ENCODE measurements at regions not wholly inside any gene's neighbourhood (a gene's known extent, or its start where the extent isn't known, plus 50 kb on each side); places are given as distances from the start of the nearest gene placed in this dataset.

- Mint-ChIP-seq H3K9me3 (no peaks in the 10 kb centered on the region), H3K4me3 (no peak overlapping the region), H3K27me3 (peaks cover 42% of the 10 kb centered on the region), H3K27ac (no peak overlapping the region), H3K4me1 (ENCODE audit: low read depth) (no peaks in the 10 kb centered on the region), H3K36me3 (ENCODE audit: low read depth) (no peaks in the 10 kb centered on the region)
- DNase-seq = no peak
Observed at GRCh38 chr2:173664513-173664910, 300.7 kb downstream of the SP3 start.

DNA sequence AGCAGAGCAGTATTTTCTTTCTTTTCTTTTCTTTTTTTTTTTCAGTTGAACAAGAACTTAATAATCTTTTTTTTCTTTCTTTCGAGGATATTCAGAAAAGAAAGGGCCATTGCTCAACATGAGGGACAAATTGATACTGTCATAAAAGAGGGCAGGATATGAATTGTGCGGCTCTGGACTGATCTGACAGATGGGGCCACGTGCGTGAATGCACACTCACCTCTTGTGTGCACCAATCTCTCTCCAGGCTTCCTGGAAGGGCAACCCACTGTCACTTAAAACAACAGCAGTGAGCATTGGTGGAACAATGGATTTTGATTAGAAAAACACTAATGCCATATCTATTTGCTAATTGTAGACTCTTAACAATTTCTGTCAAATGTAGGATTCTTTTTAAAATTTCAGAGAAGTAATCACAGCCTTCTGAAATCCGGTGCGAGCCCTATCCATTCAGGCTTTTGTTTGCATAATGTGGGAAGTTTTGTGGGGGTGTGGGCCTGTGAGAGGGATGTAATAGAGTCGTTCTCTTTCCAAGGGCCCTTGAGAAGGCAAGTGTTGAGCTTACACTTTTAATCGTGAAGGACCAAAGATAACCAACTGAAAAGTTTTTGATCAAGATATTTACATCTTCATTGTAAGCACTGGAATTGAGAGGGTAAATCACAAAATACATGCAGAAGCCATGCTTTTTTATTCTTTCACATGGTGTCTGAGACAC, 298.8 kb downstream of the SP3 start:
- H3K4me1 Mint-ChIP-seq (ENCODE audit: low read depth) = no peaks in the 10 kb centered on the region
- H3K27ac Mint-ChIP-seq = no peak overlapping the region
- no peak for DNase-seq
- no peaks in the 10 kb centered on the region for H3K9me3 Mint-ChIP-seq
- H3K36me3 Mint-ChIP-seq (ENCODE audit: low read depth) = no peaks in the 10 kb centered on the region
- no peak overlapping the region for H3K4me3 Mint-ChIP-seq
- H3K27me3 Mint-ChIP-seq = peaks cover 37% of the 10 kb centered on the region

GRCh38 chr2:173667014-173667413, 298.2 kb downstream of the SP3 start:
- Mint-ChIP-seq H3K27ac (no peak overlapping the region), H3K36me3 (ENCODE audit: low read depth) (no peaks in the 10 kb centered on the region), H3K4me1 (ENCODE audit: low read depth) (no peaks in the 10 kb centered on the region), H3K4me3 (no peak overlapping the region), H3K9me3 (no peaks in the 10 kb centered on the region), H3K27me3 (peaks cover 40% of the 10 kb centered on the region)
- DNase-seq = no peak

DNA sequence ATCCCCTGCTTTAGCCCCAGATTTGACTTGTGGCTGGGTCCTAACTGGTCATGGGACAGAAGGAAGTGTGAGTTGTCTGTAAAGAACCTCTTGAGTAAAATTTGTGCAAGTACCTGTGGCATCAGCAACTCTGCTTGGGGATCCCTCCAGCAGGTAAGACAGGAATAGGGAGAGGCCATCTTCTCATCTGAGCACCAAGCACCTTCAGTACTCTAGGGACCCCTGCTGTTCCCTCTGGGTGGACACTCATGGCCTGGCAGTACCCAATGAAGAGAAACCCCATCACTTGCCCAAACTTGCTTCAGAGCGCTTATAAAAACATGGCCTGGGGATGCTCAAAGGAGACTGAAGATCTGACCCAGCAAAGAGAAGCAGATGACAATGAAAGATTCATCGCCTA, 297.8 kb downstream of the SP3 start:
- no peak for DNase-seq
- Mint-ChIP-seq H3K4me1 (ENCODE audit: low read depth) (no peaks in the 10 kb centered on the region), H3K9me3 (no peaks in the 10 kb centered on the region), H3K27ac (no peak overlapping the region), H3K27me3 (peaks cover 38% of the 10 kb centered on the region), H3K4me3 (no peak overlapping the region), H3K36me3 (ENCODE audit: low read depth) (no peaks in the 10 kb centered on the region)

GRCh38 chr2:173669271-173669853, 295.8 kb downstream of the SP3 start:
- DNase-seq = no peak
- no peaks in the 10 kb centered on the region for H3K9me3 Mint-ChIP-seq
- no peak overlapping the region for H3K27ac Mint-ChIP-seq
- H3K27me3 Mint-ChIP-seq = peaks cover 37% of the 10 kb centered on the region
- no peaks in the 10 kb centered on the region for H3K4me1 Mint-ChIP-seq (ENCODE audit: low read depth)
- no peaks in the 10 kb centered on the region for H3K36me3 Mint-ChIP-seq (ENCODE audit: low read depth)
- H3K4me3 Mint-ChIP-seq = no peak overlapping the region

DNA sequence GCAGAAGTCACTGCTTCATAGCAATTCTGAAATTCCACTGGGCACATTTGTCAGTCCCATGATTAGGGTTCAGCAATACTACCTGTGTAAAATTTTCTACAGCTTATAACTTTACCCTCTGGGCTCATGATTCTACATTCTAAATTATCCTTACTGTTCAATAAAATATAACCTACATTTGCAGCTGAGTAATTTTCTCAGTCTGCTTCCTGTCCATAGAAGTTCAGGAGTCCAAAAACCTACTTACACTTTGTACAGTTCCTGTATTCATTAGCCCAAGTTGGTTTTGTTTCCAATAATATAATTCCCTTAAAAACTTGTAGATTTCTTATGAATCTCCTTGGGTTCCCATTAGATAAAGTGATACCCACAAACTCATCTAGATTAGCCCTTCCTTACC, 295.3 kb downstream of the SP3 start:
- no peak overlapping the region for H3K27ac Mint-ChIP-seq
- H3K36me3 Mint-ChIP-seq (ENCODE audit: low read depth) = no peaks in the 10 kb centered on the region
- no peaks in the 10 kb centered on the region for H3K9me3 Mint-ChIP-seq
- no peak for DNase-seq
- H3K4me1 Mint-ChIP-seq (ENCODE audit: low read depth) = no peaks in the 10 kb centered on the region
- no peak overlapping the region for H3K4me3 Mint-ChIP-seq
- H3K27me3 Mint-ChIP-seq = peaks cover 38% of the 10 kb centered on the region

DNA sequence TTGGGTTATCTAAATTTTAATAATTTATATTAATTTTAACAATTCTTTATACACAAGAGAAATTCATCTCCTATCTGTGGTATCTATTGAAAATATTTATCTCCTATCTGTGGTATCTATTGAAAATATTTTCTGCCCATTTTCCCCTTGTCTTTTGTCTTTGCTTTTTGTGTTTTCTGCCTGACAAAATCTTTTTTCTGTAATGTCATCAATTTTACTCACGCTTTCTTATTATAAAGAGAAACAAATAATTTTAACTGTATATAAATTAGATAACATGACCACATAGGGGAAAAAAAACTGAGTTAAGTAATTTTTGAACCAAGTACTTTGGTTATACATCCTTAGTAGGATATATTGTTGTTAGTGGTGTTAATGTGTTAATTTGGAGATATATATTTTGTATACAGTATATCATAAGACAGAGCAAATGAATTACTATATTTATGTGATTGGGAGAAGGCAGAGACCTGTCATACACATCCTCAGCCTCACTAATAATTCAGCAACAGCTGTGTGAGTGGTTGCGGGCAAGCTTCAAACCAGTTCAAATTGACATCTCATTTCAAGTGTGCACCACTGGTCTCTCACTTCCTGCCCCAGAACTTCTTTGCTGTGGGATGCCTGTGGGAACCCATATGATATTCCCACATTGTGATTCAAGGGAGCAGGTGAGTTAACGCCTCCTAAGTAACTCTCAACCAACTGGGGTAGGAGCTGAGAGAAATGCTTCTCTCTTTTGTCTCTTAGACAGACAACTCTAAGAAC, 292.4 kb downstream of the SP3 start:
- no peak for DNase-seq
- Mint-ChIP-seq H3K9me3 (peaks cover 2% of the 10 kb centered on the region), H3K4me3 (no peak overlapping the region), H3K36me3 (ENCODE audit: low read depth) (no peaks in the 10 kb centered on the region), H3K27ac (no peak overlapping the region), H3K27me3 (peaks cover 50% of the 10 kb centered on the region), H3K4me1 (ENCODE audit: low read depth) (no peaks in the 10 kb centered on the region)

DNA sequence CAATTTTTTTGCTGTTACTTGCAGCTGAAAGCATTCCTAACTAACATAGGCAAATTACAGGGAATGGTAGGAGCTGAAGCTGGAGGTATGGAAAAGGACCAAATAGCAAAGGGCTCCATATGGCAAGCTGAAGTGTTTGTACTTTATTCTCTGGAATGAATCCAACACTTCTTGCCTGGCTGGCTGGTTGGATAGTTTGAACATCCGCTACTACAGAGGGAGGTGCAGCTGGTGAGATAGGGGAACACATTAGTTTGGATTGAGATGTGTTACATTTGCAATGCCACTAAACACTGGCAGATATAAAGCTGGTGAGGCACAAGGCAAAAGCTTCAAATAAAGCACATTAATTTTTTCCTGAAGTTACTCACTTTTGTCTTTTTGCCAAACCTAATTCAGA, 291.5 kb downstream of the SP3 start:
- Mint-ChIP-seq H3K27me3 (peaks cover 46% of the 10 kb centered on the region), H3K9me3 (peaks cover 2% of the 10 kb centered on the region)

DNA sequence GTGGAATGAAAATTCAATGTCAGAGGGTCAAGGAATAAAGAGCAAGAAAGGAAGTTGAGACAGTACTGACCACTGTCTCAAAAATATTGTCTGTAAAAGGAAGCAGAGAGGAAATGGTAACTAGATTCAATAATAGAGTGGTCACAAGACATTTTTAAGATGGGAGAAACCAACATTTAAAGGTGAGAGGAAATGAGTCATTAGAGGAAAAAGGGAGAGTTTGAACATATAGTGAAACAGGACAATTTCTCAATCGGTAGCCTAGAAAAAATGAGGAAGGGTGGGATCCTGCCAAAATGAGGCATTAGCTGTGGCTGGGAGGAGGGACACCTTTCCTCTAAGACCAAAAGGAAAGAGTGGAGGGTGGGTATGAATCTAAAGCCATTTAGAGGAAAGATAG, 288.5 kb downstream of the SP3 start:
- peaks cover 11% of the 10 kb centered on the region for H3K9me3 Mint-ChIP-seq
- H3K4me3 Mint-ChIP-seq = no peak overlapping the region
- H3K4me1 Mint-ChIP-seq (ENCODE audit: low read depth) = no peaks in the 10 kb centered on the region
- no peak overlapping the region for H3K27ac Mint-ChIP-seq
- H3K36me3 Mint-ChIP-seq (ENCODE audit: low read depth) = no peaks in the 10 kb centered on the region
- peaks cover 35% of the 10 kb centered on the region for H3K27me3 Mint-ChIP-seq
- no peak for DNase-seq

More for the DNA sequence above, 291.5 kb downstream of the SP3 start:
- Mint-ChIP-seq H3K4me3 (no peak overlapping the region), H3K36me3 (ENCODE audit: low read depth) (no peaks in the 10 kb centered on the region), H3K4me1 (ENCODE audit: low read depth) (no peaks in the 10 kb centered on the region), H3K27ac (no peak overlapping the region)
- no peak for DNase-seq

GRCh38 chr2:173678186-173678585, 287.0 kb downstream of the SP3 start:
- Mint-ChIP-seq H3K36me3 (ENCODE audit: low read depth) (no peaks in the 10 kb centered on the region), H3K27me3 (peaks cover 37% of the 10 kb centered on the region), H3K9me3 (peaks cover 11% of the 10 kb centered on the region), H3K4me3 (no peak overlapping the region), H3K4me1 (ENCODE audit: low read depth) (no peaks in the 10 kb centered on the region), H3K27ac (no peak overlapping the region)
- no peak for DNase-seq

DNA sequence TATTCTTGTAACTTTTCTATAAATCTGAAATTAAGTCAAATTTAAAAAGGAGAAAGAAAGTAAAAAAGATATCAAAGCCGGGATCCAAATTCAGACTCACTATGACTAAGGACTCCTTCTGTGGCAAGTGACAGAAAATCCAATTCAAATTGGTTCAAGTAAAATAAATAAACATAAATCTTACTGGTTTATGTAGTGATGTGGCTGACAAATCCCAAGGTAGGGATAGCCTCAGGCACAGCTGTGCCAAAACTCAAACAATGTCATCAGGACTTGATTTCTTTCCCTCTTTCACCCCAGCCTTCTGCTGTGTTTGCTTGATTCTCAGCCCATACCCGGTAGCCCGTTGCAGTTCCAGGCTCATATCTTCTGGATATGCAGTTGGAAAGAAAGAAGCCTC, 284.6 kb downstream of the SP3 start:
- Mint-ChIP-seq H3K36me3 (ENCODE audit: low read depth) (no peaks in the 10 kb centered on the region), H3K9me3 (peaks cover 11% of the 10 kb centered on the region), H3K4me1 (ENCODE audit: low read depth) (no peaks in the 10 kb centered on the region), H3K27me3 (peaks cover 22% of the 10 kb centered on the region), H3K27ac (no peak overlapping the region), H3K4me3 (no peak overlapping the region)
- no peak for DNase-seq

DNA sequence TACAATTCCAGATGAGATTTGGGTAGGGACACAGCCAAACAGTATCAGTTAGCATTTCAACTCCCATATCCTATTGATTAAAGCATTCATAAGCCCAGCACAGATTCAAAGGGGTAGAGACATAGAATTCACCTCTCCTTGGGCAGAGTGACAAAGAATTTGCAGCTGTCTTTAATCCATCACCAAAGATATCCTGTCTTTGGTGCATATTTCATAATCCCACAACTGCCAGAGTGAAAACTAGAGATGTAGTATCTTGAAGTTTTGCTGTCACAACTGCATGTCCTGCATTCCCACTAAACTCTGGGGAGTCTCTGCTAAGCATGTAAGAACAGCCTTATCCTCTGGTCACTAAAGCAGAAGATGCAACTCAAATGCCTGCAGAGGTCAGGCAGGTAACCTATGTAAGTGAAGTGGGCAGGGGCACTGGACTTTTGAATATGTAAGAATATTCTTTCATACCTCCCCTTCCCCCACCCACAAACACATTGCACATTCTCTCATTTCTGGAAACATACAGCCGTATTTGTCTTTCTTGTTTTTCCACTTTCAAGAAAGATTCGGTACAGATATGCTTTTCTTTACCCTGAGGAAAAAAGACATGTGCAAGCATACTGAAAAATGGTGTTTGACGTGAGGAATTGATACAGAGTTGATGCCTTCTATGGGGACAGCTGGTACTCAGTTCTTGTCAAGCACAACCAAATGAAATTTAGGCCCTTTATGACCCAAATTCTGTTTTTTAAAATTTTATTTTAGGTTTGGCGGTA, 283.1 kb downstream of the SP3 start:
- H3K9me3 Mint-ChIP-seq = peaks cover 9% of the 10 kb centered on the region
- no peak for DNase-seq
- H3K4me1 Mint-ChIP-seq (ENCODE audit: low read depth) = no peaks in the 10 kb centered on the region
- H3K27me3 Mint-ChIP-seq = peaks cover 12% of the 10 kb centered on the region
- H3K4me3 Mint-ChIP-seq = no peak overlapping the region
- H3K27ac Mint-ChIP-seq = no peak overlapping the region
- H3K36me3 Mint-ChIP-seq (ENCODE audit: low read depth) = no peaks in the 10 kb centered on the region

DNA sequence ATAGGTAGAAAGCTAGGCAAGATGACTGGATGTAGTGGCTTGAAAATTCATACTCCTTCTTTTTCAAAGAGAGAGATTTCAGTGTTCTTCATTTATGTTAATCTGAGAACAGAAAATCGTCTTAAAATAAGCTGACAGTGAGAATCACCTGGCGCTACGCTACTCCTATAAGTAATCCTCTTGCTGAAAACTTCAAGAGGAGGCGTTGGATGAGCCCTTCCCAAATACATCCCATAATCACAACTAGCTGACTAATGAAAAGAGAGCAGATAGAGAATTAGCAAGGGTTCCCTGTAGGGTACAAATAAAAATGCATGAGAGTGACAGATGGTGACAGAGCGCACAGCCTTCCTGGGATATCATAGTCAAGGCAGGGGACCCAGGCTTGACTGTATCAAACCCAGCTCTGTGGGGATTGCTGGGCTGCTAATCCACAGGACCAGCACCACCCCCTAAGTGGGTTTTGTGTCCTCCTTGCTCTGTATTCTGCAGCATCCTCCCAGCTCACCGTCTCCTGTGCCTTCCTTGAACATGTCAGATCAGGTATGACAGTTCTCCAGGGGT, 280.2 kb downstream of the SP3 start:
- Mint-ChIP-seq H3K9me3 (peaks cover 9% of the 10 kb centered on the region), H3K4me3 (no peak overlapping the region), H3K4me1 (ENCODE audit: low read depth) (no peaks in the 10 kb centered on the region), H3K36me3 (ENCODE audit: low read depth) (no peaks in the 10 kb centered on the region), H3K27me3 (peaks cover 6% of the 10 kb centered on the region), H3K27ac (no peak overlapping the region)
- DNase-seq = no peak

DNA sequence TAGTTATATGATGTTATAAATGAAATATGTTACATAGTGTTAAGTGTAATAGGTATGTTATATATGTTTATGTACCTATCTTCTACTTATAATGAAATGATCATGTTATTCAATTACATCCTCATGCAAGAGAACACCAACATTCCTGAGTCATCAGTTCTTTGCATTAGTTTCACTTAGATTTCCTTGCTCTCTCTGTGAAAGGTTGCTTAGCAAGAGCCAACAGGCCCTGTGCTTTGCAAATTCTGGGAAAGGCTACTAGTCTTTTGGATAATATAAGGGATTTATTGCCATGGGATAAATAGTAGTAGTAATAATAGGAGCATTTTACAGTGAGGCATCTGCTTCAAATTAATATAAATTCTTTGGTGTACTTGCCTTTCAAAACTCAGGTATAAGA, 274.8 kb downstream of the SP3 start:
- H3K27ac Mint-ChIP-seq = no peak overlapping the region
- no peaks in the 10 kb centered on the region for H3K36me3 Mint-ChIP-seq (ENCODE audit: low read depth)
- peaks cover 5% of the 10 kb centered on the region for H3K27me3 Mint-ChIP-seq
- no peaks in the 10 kb centered on the region for H3K9me3 Mint-ChIP-seq
- no peaks in the 10 kb centered on the region for H3K4me1 Mint-ChIP-seq (ENCODE audit: low read depth)
- H3K4me3 Mint-ChIP-seq = no peak overlapping the region
- DNase-seq = no peak
